ENCODE measurements at regions not wholly inside any gene's neighbourhood (a gene's known extent, or its start where the extent isn't known, plus 50 kb on each side); places are given as distances from the start of the nearest gene placed in this dataset.

GRCh38 chr15:96207377-96208006 is 123.0 kb upstream of the NR2F2 start:
- H3K27me3 ChIP-seq (replicated peaks; ENCODE audit: insufficient read depth, low read depth, low read length, poor library complexity) = no peaks in the 10 kb centered on the region
- no peak for DNase-seq (ENCODE audit: low spot score)
- TF ChIP-seq, protein P1, sequence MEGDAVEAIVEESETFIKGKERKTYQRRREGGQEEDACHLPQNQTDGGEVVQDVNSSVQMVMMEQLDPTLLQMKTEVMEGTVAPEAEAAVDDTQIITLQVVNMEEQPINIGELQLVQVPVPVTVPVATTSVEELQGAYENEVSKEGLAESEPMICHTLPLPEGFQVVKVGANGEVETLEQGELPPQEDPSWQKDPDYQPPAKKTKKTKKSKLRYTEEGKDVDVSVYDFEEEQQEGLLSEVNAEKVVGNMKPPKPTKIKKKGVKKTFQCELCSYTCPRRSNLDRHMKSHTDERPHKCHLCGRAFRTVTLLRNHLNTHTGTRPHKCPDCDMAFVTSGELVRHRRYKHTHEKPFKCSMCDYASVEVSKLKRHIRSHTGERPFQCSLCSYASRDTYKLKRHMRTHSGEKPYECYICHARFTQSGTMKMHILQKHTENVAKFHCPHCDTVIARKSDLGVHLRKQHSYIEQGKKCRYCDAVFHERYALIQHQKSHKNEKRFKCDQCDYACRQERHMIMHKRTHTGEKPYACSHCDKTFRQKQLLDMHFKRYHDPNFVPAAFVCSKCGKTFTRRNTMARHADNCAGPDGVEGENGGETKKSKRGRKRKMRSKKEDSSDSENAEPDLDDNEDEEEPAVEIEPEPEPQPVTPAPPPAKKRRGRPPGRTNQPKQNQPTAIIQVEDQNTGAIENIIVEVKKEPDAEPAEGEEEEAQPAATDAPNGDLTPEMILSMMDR (conservative IDR thresholded peaks at IDR 0.05; ENCODE audit: low read depth, low read length) = no peak
- no peak for TF ChIP-seq EZH2 (IDR thresholded peaks at IDR 0.05; ENCODE audit: borderline replicate concordance, low read depth, low read length, poor library complexity, severe bottlenecking)
- H3K27ac ChIP-seq (ENCODE audit: low read depth, low read length, poor library complexity, severe bottlenecking) = no peak overlapping the region
- no peak overlapping the region for H3K4me3 ChIP-seq (ENCODE audit: low read depth, low read length, poor library complexity, severe bottlenecking)
- H3K36me3 ChIP-seq (ENCODE audit: insufficient read depth, low read length, poor library complexity, severe bottlenecking) = no peaks in the 10 kb centered on the region
- intact Hi-C loops (cut with micrococcal nuclease; ENCODE audit: unreplicated experiment) = no loop called here
- POLR2A ChIA-PET (ENCODE audit: low non-redundant PET) = no interaction called here
- CTCF ChIA-PET = no interaction called here
- no peaks in the 10 kb centered on the region for H3K4me1 ChIP-seq (ENCODE audit: insufficient read depth, low read length, poor library complexity, severe bottlenecking)
- no peaks in the 10 kb centered on the region for H3K9me3 ChIP-seq (ENCODE audit: low read depth, low read length, poor library complexity, severe bottlenecking)
- no TSS peak for BruUV-seq (replicated peaks)

DNA sequence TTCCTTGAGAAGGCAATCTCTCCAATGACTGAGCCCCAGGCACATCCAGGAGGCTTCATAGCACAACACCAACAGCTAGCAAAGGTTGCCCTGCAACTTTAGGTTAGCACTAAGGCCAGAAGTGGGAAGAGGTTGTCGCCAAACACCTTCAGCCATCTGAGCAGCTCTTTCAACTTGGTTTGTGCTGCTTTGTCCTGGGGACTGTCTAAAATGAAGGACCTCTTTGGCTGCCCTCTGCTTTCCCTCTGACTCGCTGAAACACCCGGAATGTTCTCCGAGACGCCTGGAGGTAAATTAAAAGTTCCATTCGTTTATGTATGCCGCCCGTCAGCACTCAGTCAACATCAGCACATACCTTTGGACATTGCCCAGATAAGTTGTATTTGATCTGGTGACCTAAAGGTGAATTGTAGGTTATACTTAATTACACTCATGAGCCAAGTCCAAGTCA is 121.2 kb upstream of the NR2F2 start:
- TF ChIP-seq, protein P1 (conservative IDR thresholded peaks at IDR 0.05; ENCODE audit: low read depth, low read length) = no peak
- no peak for TF ChIP-seq EZH2 (IDR thresholded peaks at IDR 0.05; ENCODE audit: borderline replicate concordance, low read depth, low read length, poor library complexity, severe bottlenecking)
- DNase-seq (ENCODE audit: low spot score) = no peak
- Histone ChIP-seq H3K27ac (ENCODE audit: low read depth, low read length, poor library complexity, severe bottlenecking) (no peak overlapping the region), H3K27me3 (replicated peaks; ENCODE audit: insufficient read depth, low read depth, low read length, poor library complexity) (no peaks in the 10 kb centered on the region), H3K9me3 (ENCODE audit: low read depth, low read length, poor library complexity, severe bottlenecking) (no peaks in the 10 kb centered on the region), H3K4me3 (ENCODE audit: low read depth, low read length, poor library complexity, severe bottlenecking) (no peak overlapping the region), H3K36me3 (ENCODE audit: insufficient read depth, low read length, poor library complexity, severe bottlenecking) (no peaks in the 10 kb centered on the region), H3K4me1 (ENCODE audit: insufficient read depth, low read length, poor library complexity, severe bottlenecking) (no peaks in the 10 kb centered on the region)
- POLR2A ChIA-PET (ENCODE audit: low non-redundant PET) = no interaction called here
- BruUV-seq (replicated peaks) = no TSS peak
- CTCF ChIA-PET = no interaction called here
- intact Hi-C loops (cut with micrococcal nuclease; ENCODE audit: unreplicated experiment) = no loop called here

DNA sequence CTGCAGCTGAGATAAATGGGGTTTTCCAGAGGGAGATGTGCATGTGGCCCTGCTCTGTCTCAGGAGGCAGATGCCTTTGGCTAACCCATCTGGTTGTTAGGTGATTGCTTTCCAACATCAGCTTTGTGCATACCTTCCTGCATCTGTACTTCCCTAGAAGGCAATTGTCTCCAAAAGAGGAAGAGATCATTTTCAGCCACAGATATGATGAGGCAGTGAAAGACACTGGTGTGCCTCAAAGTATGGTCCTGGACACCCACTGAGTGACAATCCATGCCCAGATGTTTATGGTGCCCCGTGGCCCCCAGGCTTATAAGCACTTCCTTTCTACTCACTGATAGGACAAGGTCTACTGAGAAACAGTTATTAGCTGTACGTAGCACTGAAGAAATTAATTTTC is 117.5 kb upstream of the NR2F2 start:
- intact Hi-C loops (cut with micrococcal nuclease; ENCODE audit: unreplicated experiment) = no loop called here
- ChIA-PET POLR2A (ENCODE audit: low non-redundant PET) (no interaction called here), CTCF (no interaction called here)
- peaks cover 5% of the 10 kb centered on the region for H3K27me3 ChIP-seq (replicated peaks; ENCODE audit: insufficient read depth, low read depth, low read length, poor library complexity)
- no peak overlapping the region for H3K27ac ChIP-seq (ENCODE audit: low read depth, low read length, poor library complexity, severe bottlenecking)
- H3K4me3 ChIP-seq (ENCODE audit: low read depth, low read length, poor library complexity, severe bottlenecking) = no peak overlapping the region
- H3K36me3 ChIP-seq (ENCODE audit: insufficient read depth, low read length, poor library complexity, severe bottlenecking) = no peaks in the 10 kb centered on the region
- no peaks in the 10 kb centered on the region for H3K9me3 ChIP-seq (ENCODE audit: low read depth, low read length, poor library complexity, severe bottlenecking)
- no peaks in the 10 kb centered on the region for H3K4me1 ChIP-seq (ENCODE audit: insufficient read depth, low read length, poor library complexity, severe bottlenecking)
- no peak for TF ChIP-seq EZH2 (IDR thresholded peaks at IDR 0.05; ENCODE audit: borderline replicate concordance, low read depth, low read length, poor library complexity, severe bottlenecking)
- TF ChIP-seq, protein P1 (conservative IDR thresholded peaks at IDR 0.05; ENCODE audit: low read depth, low read length) = no peak
- no TSS peak for BruUV-seq (replicated peaks)
- DNase-seq (ENCODE audit: low spot score) = no peak
